Activated CD8-positive, alpha-beta memory T cell treated with anti-CD3 and anti-CD28 coated beads for 36 hours (primary cell): ENCODE measurements at regions not wholly inside any gene's neighbourhood (a gene's known extent, or its start where the extent isn't known, plus 50 kb on each side); places are given as distances from the start of the nearest gene placed in this dataset.

Source experiments
- CTCF ChIA-PET: fragments of 350-600 bp; sonication (Branson Sonifier 250); formaldehyde crosslinking; loops from one replicate; lab custom pipeline; 2021; ENCODE audit warnings: antibody characterized with exemption; lab: Charles Lee
- POLR2A ChIA-PET: fragments of 350-600 bp; sonication (Branson Sonifier 250); formaldehyde crosslinking; loops from one replicate; lab custom pipeline; 2021; ENCODE audit warnings: antibody characterized with exemption; lab: Charles Lee

- ChIA-PET CTCF (no interaction called here), POLR2A (no interaction called here)
These were observed 51.3 kb upstream of the WIPF1 start for GRCh38 chr2:174648896-174649295.
